ENCODE measurements at regions not wholly inside any gene's neighbourhood (a gene's known extent, or its start where the extent isn't known, plus 50 kb on each side); places are given as distances from the start of the nearest gene placed in this dataset.

GRCh38 chr6:105567140-105567539 lies 164.3 kb upstream of the PREP start:
- no peaks in the 10 kb centered on the region for H3K4me1 ChIP-seq
- Mint-ChIP-seq H3K9me3 (peaks cover 6% of the 10 kb centered on the region), H3K4me3 (no peak overlapping the region), H3K27me3 (ENCODE audit: insufficient read depth, low read depth) (peaks cover 2% of the 10 kb centered on the region), H3K36me3 (no peaks in the 10 kb centered on the region), H3K27ac (no peak overlapping the region), H3K4me1 (no peaks in the 10 kb centered on the region)
- H3K36me3 ChIP-seq: no peaks in the 10 kb centered on the region
- TF ChIP-seq, protein P1, sequence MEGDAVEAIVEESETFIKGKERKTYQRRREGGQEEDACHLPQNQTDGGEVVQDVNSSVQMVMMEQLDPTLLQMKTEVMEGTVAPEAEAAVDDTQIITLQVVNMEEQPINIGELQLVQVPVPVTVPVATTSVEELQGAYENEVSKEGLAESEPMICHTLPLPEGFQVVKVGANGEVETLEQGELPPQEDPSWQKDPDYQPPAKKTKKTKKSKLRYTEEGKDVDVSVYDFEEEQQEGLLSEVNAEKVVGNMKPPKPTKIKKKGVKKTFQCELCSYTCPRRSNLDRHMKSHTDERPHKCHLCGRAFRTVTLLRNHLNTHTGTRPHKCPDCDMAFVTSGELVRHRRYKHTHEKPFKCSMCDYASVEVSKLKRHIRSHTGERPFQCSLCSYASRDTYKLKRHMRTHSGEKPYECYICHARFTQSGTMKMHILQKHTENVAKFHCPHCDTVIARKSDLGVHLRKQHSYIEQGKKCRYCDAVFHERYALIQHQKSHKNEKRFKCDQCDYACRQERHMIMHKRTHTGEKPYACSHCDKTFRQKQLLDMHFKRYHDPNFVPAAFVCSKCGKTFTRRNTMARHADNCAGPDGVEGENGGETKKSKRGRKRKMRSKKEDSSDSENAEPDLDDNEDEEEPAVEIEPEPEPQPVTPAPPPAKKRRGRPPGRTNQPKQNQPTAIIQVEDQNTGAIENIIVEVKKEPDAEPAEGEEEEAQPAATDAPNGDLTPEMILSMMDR (IDR thresholded peaks at IDR 0.05): no peak
- no peak for TF ChIP-seq EZH2phosphoT487 (IDR thresholded peaks at IDR 0.05)
- no peak for TF ChIP-seq EZH2 (IDR thresholded peaks at IDR 0.05)
- no peak overlapping the region for H3K27ac ChIP-seq
- H3K4me3 ChIP-seq: no peak overlapping the region
- no peak for DNase-seq (ENCODE audit: low spot score)
- no peaks in the 10 kb centered on the region for H3K79me2 ChIP-seq (ENCODE audit: low read depth)
- H3K27me3 ChIP-seq: no peaks in the 10 kb centered on the region
- no peak overlapping the region for H3K9ac ChIP-seq
- no peak overlapping the region for H3K4me2 ChIP-seq
- no peaks in the 10 kb centered on the region for H3K9me3 ChIP-seq (ENCODE audit: low read depth)
- H3F3A ChIP-seq (ENCODE audit: low read depth): no peaks in the 10 kb centered on the region
- H2AFZ ChIP-seq (replicated peaks): no peak overlapping the region
- H4K20me1 ChIP-seq (ENCODE audit: low read depth): no peaks in the 10 kb centered on the region

DNA sequence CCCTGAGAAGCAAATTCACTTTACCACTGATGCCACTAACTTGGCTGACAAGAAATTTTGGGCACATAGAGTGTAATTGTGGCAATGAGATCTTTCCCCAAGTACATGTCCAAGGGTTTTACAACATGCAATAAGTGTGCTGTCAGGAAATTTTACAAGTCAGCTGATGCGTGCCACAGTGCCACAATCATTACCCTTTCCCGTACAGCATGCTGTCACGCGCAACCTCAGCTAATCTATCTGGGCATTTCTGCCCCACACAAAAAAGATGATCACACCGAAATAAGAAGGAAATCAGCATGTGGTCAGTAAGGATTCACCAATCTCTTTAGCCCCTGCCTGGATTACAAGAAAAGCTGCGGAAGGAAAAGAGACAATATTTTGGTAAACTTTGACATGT lies 163.6 kb upstream of the PREP start:
- Histone ChIP-seq H3K79me2 (ENCODE audit: low read depth) (no peaks in the 10 kb centered on the region), H3K4me1 (no peaks in the 10 kb centered on the region), H4K20me1 (ENCODE audit: low read depth) (no peaks in the 10 kb centered on the region), H3K4me3 (no peak overlapping the region), H3K9me3 (ENCODE audit: low read depth) (no peaks in the 10 kb centered on the region), H2AFZ (replicated peaks) (no peak overlapping the region), H3K4me2 (no peak overlapping the region), H3K36me3 (no peaks in the 10 kb centered on the region), H3K27ac (no peak overlapping the region), H3K27me3 (no peaks in the 10 kb centered on the region), H3F3A (ENCODE audit: low read depth) (no peaks in the 10 kb centered on the region), H3K9ac (no peak overlapping the region)
- no peak for TF ChIP-seq EZH2phosphoT487 (IDR thresholded peaks at IDR 0.05)
- TF ChIP-seq EZH2 (IDR thresholded peaks at IDR 0.05): no peak
- TF ChIP-seq, protein P1 (IDR thresholded peaks at IDR 0.05): no peak
- Mint-ChIP-seq H3K9me3 (peaks cover 6% of the 10 kb centered on the region), H3K27me3 (ENCODE audit: insufficient read depth, low read depth) (peaks cover 2% of the 10 kb centered on the region), H3K4me3 (no peak overlapping the region), H3K4me1 (no peaks in the 10 kb centered on the region), H3K27ac (no peak overlapping the region), H3K36me3 (no peaks in the 10 kb centered on the region)
- DNase-seq (ENCODE audit: low spot score): no peak

- no peaks in the 10 kb centered on the region for H3K9me3 ChIP-seq (ENCODE audit: low read depth)
- H2AFZ ChIP-seq (replicated peaks): peak overlapping the region; percentile 35
- Mint-ChIP-seq H3K27me3 (ENCODE audit: insufficient read depth, low read depth) (peaks cover 2% of the 10 kb centered on the region), H3K36me3 (no peaks in the 10 kb centered on the region), H3K4me3 (no peak overlapping the region), H3K27ac (no peak overlapping the region), H3K4me1 (no peaks in the 10 kb centered on the region), H3K9me3 (peaks cover 6% of the 10 kb centered on the region)
- no peaks in the 10 kb centered on the region for H3K4me1 ChIP-seq
- no peak for DNase-seq (ENCODE audit: low spot score)
- H3K4me2 ChIP-seq: no peak overlapping the region
- no peak for TF ChIP-seq EZH2phosphoT487 (IDR thresholded peaks at IDR 0.05)
- TF ChIP-seq EZH2 (IDR thresholded peaks at IDR 0.05): no peak
- TF ChIP-seq, protein P1 (IDR thresholded peaks at IDR 0.05): no peak
- no peak overlapping the region for H3K27ac ChIP-seq
- no peaks in the 10 kb centered on the region for H4K20me1 ChIP-seq (ENCODE audit: low read depth)
- no peaks in the 10 kb centered on the region for H3K27me3 ChIP-seq
- H3K9ac ChIP-seq: no peak overlapping the region
- H3K79me2 ChIP-seq (ENCODE audit: low read depth): no peaks in the 10 kb centered on the region
- no peaks in the 10 kb centered on the region for H3F3A ChIP-seq (ENCODE audit: low read depth)
- H3K4me3 ChIP-seq: no peak overlapping the region
- no peaks in the 10 kb centered on the region for H3K36me3 ChIP-seq
Measured at GRCh38 chr6:105564121-105564902, 161.4 kb upstream of the PREP start.

Measured in neural progenitor cell (in vitro differentiated cells).